ENCODE measurements at regions not wholly inside any gene's neighbourhood (a gene's known extent, or its start where the extent isn't known, plus 50 kb on each side); places are given as distances from the start of the nearest gene placed in this dataset.

GRCh38 chr6:163955096-163955495 is 540.6 kb downstream of the QKI start:
- TF ChIP-seq REST (IDR thresholded peaks at IDR 0.05; ENCODE audit: insufficient read depth in 1 of 2, low read depth in 2 of 2, low read length in 2 of 2) (no peak), TAF1 (IDR thresholded peaks at IDR 0.05; ENCODE audit: borderline replicate concordance, insufficient read depth, low read length) (no peak)
